Loucy (cell line): ENCODE measurements at regions not wholly inside any gene's neighbourhood (a gene's known extent, or its start where the extent isn't known, plus 50 kb on each side); places are given as distances from the start of the nearest gene placed in this dataset.

ENCODE experiments used
- CTCF ChIP-seq: fragments of 200-600 bp; sonication (generic); conservative IDR thresholded peaks from 2 replicates; pipeline ENCODE4 v1.5.1; 2014; ENCODE audit warnings: mild to moderate bottlenecking, antibody characterized with exemption, low read length
- EZH2phosphoT487 ChIP-seq: fragments of 200-600 bp; IDR thresholded peaks from 2 replicates; pipeline ENCODE4 v1.6.1; 2018; ENCODE audit warnings: antibody characterized with exemption, mild to moderate bottlenecking, moderate library complexity, borderline replicate concordance

- no peak for TF ChIP-seq CTCF
- no peak for TF ChIP-seq EZH2phosphoT487
Measured at GRCh38 chr1:81238129-81238528, 562.6 kb upstream of the ADGRL2 start.
